ENCODE measurements at regions not wholly inside any gene's neighbourhood (a gene's known extent, or its start where the extent isn't known, plus 50 kb on each side); places are given as distances from the start of the nearest gene placed in this dataset.

DNA sequence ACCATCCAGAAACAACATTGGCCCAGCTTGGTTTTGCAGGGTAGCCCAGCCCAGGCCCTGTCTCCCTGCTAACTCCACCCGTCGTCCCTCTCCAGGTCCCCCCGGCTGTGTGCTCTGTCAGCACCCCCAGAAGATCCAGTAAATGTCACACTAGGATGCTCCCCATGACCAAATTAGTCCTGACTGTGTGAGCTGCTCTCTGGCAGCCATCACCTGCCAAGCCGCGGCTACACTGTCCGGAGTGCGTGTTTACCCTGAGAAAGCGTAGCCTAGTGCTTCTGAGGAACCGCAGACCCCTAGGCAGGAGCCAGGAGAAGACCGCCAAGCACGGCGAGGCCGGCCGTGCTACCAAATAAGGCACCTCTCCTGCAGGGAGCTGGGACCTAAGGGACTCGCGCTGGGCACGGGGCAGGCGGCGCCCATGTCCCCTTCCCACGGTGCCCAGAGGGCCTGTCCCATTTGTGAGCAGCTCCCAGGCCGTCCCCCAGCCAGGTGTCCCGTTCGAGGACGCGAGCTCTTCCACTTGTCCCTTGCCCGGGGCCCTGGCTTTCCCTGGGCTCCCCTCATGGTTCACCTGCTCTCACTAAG is 849.9 kb downstream of the RNF144A start:
- H3K4me3 ChIP-seq (ENCODE audit: low read depth, low read length) = no peak overlapping the region
- TF ChIP-seq POLR2A (IDR thresholded peaks at IDR 0.05; ENCODE audit: extremely low read depth, insufficient read length) (no peak), MYC (IDR thresholded peaks at IDR 0.05; ENCODE audit: low read depth, low read length) (no peak)
- TF ChIP-seq, protein P1, sequence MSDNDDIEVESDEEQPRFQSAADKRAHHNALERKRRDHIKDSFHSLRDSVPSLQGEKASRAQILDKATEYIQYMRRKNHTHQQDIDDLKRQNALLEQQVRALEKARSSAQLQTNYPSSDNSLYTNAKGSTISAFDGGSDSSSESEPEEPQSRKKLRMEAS (IDR thresholded peaks at IDR 0.05; ENCODE audit: low read depth, low read length) = no peak
- TF ChIP-seq, protein P2, sequence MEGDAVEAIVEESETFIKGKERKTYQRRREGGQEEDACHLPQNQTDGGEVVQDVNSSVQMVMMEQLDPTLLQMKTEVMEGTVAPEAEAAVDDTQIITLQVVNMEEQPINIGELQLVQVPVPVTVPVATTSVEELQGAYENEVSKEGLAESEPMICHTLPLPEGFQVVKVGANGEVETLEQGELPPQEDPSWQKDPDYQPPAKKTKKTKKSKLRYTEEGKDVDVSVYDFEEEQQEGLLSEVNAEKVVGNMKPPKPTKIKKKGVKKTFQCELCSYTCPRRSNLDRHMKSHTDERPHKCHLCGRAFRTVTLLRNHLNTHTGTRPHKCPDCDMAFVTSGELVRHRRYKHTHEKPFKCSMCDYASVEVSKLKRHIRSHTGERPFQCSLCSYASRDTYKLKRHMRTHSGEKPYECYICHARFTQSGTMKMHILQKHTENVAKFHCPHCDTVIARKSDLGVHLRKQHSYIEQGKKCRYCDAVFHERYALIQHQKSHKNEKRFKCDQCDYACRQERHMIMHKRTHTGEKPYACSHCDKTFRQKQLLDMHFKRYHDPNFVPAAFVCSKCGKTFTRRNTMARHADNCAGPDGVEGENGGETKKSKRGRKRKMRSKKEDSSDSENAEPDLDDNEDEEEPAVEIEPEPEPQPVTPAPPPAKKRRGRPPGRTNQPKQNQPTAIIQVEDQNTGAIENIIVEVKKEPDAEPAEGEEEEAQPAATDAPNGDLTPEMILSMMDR (IDR thresholded peaks at IDR 0.05; ENCODE audit: low read depth, low read length) = no peak
- no peak for DNase-seq (ENCODE audit: low read depth)

DNA sequence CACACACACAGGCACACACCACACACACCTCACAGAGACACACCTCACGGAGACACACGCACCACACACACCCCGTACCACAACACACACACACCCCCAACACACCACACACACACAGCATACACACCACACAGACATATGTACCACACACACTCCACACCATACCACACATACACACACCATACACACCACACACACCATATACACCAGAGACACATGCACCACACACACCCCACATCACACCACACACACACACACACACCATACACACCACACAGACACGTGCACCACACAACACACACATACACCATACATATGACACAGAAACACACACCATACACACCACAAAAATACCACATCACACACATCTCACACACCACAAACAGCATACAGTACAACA is 850.7 kb downstream of the RNF144A start:
- H3K4me3 ChIP-seq (ENCODE audit: low read depth, low read length) = no peak overlapping the region
- no peak for TF ChIP-seq MYC (IDR thresholded peaks at IDR 0.05; ENCODE audit: low read depth, low read length)
- TF ChIP-seq, protein P1 (IDR thresholded peaks at IDR 0.05; ENCODE audit: low read depth, low read length) = no peak
- no peak for TF ChIP-seq POLR2A (IDR thresholded peaks at IDR 0.05; ENCODE audit: extremely low read depth, insufficient read length)
- TF ChIP-seq, protein P2 (IDR thresholded peaks at IDR 0.05; ENCODE audit: low read depth, low read length) = no peak
- DNase-seq (ENCODE audit: low read depth) = no peak

DNA sequence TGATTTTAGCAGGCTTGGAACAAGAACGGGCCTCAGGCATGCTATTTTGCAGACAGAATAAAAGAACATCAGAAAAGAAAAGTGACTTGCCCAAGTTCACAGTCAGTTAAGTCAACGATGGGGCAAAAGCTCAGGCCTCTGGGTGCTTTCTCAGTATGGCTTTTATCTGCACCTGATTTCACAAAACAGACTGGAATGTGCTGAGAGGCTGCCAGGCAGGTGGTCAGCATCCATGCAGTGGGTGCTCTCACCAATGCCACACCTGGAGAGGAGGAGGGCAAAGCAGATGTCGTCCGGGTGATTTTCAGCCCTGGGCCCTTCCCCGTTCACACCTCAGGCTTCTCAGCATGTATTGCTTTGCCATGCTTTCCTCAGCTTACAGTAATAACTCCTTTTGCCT is 854.6 kb downstream of the RNF144A start:
- no peak overlapping the region for H3K4me3 ChIP-seq (ENCODE audit: low read depth, low read length)
- TF ChIP-seq, protein P1 (IDR thresholded peaks at IDR 0.05; ENCODE audit: low read depth, low read length) = no peak
- TF ChIP-seq, protein P2 (IDR thresholded peaks at IDR 0.05; ENCODE audit: low read depth, low read length) = no peak
- TF ChIP-seq POLR2A (IDR thresholded peaks at IDR 0.05; ENCODE audit: extremely low read depth, insufficient read length) (no peak), MYC (IDR thresholded peaks at IDR 0.05; ENCODE audit: low read depth, low read length) (no peak)
- DNase-seq (ENCODE audit: low read depth) = no peak

DNA sequence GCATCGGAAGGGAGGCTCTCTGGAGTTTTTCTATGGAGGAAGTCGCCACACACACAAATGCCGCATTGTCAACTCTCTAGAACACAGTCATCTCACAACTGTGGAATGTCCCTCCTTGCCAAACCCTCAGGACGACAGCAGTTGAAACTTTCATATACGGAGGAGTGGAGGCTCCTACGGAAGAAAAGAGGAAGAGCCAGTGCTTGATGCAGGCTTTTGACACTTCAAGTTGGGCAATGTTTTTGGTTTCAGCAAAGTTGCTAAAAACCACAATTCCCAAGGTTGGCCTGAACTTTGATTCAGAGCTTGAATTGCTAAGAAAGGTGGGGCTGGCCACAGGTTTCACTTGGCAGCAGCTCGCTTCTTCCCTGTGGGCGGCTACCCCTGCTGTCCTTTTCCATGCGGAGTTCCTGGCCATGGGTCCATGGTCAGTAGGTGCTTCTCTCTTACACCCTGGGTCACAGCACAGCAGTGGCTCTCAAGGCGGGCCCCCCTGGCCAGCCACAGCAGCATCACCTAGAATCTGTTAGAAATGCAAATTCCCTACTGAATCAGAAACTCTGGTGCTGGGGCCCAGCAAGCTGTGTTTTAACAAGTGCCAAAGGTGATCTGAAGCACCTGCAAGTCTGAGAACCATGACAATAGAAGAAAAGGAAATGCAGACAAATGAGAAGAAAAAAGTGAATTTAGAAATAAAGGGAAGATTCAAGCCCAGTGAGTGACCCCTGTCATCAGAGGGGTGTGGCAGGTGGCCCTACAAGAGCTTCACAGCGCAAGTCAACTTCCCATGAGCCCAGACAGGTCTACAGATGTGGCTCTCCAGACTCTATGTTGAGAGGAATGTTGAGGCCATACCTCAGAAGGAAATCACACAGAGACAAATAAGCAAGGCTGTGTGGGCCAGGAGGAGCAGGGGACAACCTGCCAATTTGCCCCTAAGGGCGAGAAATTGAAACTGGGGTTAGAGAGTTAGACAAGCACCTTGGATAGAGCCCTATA is 856.4 kb downstream of the RNF144A start:
- no peak overlapping the region for H3K4me3 ChIP-seq (ENCODE audit: low read depth, low read length)
- peak; percentile 94 for DNase-seq (ENCODE audit: low read depth)
- TF ChIP-seq, protein P2 (IDR thresholded peaks at IDR 0.05; ENCODE audit: low read depth, low read length) = no peak
- 0 out of 2 replicates have a peak, but pooled peaks have one; percentile 23 for TF ChIP-seq MYC (IDR thresholded peaks at IDR 0.05; ENCODE audit: low read depth, low read length)
- no peak for TF ChIP-seq POLR2A (IDR thresholded peaks at IDR 0.05; ENCODE audit: extremely low read depth, insufficient read length)
- TF ChIP-seq, protein P1 (IDR thresholded peaks at IDR 0.05; ENCODE audit: low read depth, low read length) = 0 out of 2 replicates have a peak, but pooled peaks have one; percentile 39

DNA sequence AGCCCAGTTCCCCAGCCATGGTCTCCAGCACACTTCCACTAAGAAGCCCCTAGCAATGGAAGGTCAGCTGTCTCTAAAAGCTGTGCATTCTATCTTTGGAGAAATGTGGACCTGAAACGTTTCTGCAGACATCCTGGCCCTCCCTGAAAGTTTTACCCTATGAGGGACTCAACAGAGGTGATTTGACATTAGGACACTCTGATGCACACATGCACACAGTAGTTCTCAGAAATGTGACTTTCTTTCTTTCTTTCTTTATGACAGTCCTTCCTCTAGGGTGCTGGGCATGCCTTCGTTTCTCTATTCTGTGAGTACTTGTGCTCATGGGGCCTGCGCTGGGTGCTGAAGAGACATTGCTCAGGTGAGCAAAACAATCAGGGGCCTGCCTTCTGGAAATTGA is 857.3 kb downstream of the RNF144A start:
- DNase-seq (ENCODE audit: low read depth) = no peak
- TF ChIP-seq, protein P1 (IDR thresholded peaks at IDR 0.05; ENCODE audit: low read depth, low read length) = no peak
- no peak for TF ChIP-seq POLR2A (IDR thresholded peaks at IDR 0.05; ENCODE audit: extremely low read depth, insufficient read length)
- no peak for TF ChIP-seq MYC (IDR thresholded peaks at IDR 0.05; ENCODE audit: low read depth, low read length)
- TF ChIP-seq, protein P2 (IDR thresholded peaks at IDR 0.05; ENCODE audit: low read depth, low read length) = no peak
- no peak overlapping the region for H3K4me3 ChIP-seq (ENCODE audit: low read depth, low read length)

Measured in NB4 (cell line).